GM19395 (cell line): ENCODE measurements at regions not wholly inside any gene's neighbourhood (a gene's known extent, or its start where the extent isn't known, plus 50 kb on each side); places are given as distances from the start of the nearest gene placed in this dataset.
"Not testable (repeated sequence)": the region's sequence is repeated elsewhere in the genome, so short reads cannot be mapped to it uniquely, and the experiment has no call there.

Experiments used
- ATAC-seq: cut with Tn5 transposase; IDR thresholded peaks from one replicate; pipeline ENCODE4 v1.9.1; 2021; ENCODE audit warnings: mild to moderate bottlenecking, moderate library complexity; ENCODE audit not compliant: unreplicated experiment

DNA sequence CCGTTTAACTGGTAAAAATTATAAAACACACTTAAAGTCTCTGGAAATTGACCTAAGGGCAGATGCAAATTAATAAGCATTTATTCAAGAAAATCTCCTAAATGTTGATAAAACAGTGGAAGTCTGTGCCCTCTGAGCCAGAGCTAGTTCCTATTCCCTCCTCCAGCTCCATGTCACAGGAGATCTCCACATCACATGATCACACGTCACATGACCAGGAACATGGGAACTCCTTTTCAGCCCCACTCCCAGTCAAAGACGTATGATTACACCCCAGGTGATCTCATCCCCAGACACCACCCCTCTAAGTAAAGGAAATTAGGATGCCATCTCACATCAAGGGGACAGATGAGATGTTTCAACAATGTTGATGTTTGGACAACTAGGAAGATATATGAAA is 237.7 kb upstream of the FRG1 start:
- not testable (repeated sequence) for ATAC-seq

DNA sequence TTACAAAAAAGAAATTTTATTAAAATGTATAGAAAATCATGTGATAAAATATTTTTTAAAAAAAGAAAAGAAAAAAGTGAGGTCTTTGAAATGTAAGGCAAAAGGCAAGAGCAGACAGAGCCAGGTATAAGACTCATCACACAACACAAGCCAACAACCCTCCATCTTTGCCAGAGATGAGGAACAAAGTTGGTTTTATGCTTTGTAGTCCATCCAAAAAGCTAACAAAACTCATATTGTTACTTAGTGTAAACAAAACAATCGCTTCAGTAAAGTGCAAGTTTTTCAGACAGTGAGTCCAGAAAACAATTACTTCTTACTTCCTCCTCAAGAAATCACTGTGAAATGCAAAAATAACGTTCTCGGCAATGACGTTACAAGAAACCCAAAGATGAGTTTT is 233.9 kb upstream of the FRG1 start:
- ATAC-seq = not testable (repeated sequence)

GRCh38 chr4:189707227-189707626 is 233.4 kb upstream of the FRG1 start:
- not testable (repeated sequence) for ATAC-seq

GRCh38 chr4:189711956-189712355 is 228.7 kb upstream of the FRG1 start:
- ATAC-seq = not testable (repeated sequence)

DNA sequence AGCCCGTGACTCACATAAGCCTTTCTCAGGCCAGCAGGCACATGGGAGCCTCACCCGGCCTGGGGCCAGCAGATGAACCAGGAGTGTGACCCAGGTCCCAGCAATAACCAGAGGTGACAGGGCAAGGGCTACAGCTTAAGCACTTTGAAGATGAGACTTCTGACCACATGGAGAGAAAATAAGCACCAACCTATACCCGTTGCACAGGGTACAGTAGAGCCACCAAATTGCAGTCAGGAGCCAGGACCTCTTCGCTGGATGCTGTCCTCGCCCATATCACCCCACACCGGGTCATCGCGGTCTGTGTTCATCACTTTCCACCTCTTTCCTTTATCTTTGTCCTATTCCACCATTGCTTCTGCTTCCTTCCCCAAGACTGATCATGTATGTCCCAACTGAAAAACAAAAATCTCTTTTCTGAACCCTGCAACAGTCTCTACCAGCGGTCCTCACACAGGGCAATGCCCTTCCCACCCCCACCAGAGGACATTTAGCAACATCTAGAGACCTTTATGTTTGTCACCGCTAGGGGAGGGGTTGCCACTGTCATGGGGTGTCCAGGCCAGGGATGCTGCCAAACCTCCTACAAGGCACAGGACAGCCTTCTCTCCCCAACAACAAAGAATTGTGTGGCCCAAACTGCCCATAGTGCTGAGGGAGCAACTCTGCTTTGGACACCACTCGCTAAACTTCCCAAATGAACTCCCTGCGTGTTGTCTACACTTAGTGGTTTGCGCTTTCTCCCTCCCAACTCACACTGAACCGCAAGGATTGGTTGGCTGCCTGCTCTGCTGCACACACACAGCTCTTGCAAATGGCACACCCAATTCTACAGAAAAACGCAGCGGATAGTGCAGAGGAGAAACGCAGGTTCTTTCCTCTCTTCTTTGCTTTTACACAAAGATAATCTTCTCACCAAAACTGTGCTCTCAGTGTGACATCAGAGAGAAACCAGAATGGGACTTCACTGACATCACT is 219.4 kb upstream of the FRG1 start:
- ATAC-seq = not testable (repeated sequence)

DNA sequence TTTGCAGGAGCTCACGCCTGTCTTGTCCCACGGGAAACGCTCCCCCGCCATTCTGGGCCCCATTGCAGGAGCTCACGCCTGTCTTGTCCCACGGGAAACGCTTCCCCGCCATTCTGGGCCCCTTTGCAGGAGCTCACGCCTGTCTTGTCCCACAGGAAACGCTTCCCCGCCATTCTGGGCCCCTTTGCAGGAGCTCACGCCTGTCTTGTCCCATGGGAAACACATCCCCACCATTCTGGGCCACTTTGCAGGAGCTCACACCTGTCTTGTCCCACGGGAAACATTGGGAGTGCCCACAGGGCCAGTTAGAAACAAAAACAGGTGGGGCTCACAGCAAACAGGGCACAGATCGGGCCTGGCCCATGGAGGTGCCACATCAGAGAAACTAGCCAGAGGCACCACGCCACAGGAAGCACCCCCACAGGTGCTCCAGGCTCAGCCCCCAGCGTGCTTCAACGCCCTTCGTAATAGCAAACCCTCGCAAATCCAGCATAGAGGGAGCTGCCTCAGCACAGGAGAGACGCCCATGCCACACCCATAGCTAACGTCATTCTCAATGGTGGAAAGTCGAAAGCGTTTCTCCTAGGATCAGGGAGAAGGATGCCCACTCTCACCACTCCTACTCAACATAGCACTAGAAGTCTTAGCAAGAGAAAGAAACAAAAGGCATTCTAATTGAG is 218.2 kb upstream of the FRG1 start:
- not testable (repeated sequence) for ATAC-seq

GRCh38 chr4:189727982-189728638 is 212.6 kb upstream of the FRG1 start:
- ATAC-seq = not testable (repeated sequence)

GRCh38 chr4:189731989-189732388 is 208.7 kb upstream of the FRG1 start:
- not testable (repeated sequence) for ATAC-seq

- ATAC-seq = not testable (repeated sequence)
Observed at GRCh38 chr4:189733507-189733906, 207.2 kb upstream of the FRG1 start.

DNA sequence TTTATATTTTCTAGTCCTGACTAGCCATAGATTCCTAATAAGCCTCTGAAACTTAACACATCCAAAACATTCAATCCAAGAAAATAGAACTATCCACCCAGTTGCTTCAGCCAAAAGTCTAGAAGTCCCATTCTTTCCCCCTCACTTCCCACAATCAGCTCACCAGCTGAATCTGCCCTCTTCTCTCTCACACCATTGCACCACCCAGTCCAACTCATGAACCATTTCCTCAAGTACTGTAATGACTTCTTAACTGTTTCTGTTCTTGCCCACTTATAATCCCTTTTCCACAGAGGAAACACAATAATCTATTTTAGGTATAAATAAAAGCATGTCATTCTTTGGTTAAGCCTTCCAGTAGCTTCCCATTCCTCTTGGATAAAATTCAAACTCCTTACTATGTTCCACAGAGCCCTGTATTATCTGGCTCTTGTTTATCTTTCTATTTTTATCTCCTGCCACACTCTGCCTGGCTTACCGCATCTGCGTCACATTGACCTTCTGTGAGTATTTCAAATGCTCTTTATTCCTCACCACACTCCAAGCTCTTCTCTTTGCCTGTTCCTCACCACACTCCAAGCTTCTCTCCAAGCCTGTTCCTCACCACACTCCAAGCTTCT is 205.9 kb upstream of the FRG1 start:
- ATAC-seq = not testable (repeated sequence)

GRCh38 chr4:189736656-189737055 is 204.0 kb upstream of the FRG1 start:
- ATAC-seq = not testable (repeated sequence)

DNA sequence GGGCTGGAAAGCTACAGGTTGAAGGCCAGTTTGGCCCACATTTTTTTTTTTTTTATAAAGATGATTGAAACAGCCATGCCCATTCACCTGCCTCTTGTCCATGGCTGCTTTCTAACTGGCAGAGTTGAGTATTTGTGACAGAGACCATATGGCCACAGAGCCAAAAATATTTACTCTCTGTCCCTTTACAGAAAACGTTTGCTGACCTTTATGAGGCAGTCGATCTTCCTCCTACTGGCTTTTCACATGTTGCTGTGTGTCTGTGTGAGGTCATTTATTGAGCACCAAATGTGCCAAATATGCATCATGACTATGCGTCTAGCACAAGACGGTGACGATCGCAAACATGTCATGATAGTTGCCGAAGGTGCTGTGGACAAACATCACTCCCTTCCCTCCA is 200.6 kb upstream of the FRG1 start:
- not testable (repeated sequence) for ATAC-seq

- ATAC-seq = no peak
Observed at GRCh38 chr4:189740873-189741272, 199.8 kb upstream of the FRG1 start.

DNA sequence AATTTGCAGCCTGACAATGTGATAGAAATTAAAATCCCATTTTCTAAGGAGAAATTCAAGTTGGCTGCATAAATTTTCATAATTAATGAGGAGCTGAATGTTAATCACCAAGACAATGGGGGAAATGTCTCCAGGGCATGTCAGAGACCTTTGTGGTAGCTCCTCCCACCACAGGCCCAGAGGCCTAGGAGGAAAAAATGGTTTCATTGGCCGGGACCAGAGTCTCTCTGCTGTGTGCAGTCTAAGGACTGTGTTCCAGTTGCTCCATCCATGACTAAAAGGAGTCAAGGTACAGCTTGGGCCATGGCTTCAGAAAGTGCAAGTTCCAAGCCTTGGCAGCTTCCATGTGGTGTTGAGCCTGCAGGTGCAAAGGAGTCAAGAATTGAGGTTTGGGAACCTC is 187.6 kb upstream of the FRG1 start:
- not testable (repeated sequence) for ATAC-seq

GRCh38 chr4:189763583-189763982 is 177.1 kb upstream of the FRG1 start:
- no peak for ATAC-seq

GRCh38 chr4:189765301-189765700 is 175.4 kb upstream of the FRG1 start:
- no peak for ATAC-seq

- no peak for ATAC-seq
Observed at GRCh38 chr4:189765736-189766135, 174.9 kb upstream of the FRG1 start.

GRCh38 chr4:189767941-189768340 is 172.7 kb upstream of the FRG1 start:
- ATAC-seq = no peak

DNA sequence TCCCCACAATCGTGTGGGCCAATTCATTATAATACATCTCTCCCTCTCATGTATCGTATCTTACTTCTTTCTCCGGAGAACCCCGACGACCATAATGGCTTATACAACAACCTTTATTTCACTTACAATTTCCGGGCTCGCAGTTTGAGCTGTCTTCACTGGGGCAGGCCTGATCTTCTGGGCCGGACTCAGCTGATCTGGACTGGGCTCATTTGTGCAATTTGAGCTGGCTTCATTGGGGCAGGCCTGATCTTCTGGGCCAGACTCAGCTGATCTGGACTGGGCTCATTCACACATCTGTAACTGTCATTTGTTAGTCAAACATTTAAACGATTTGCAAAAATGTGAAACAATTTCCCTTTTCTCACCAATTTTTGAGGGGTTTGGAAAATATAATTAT is 171.5 kb upstream of the FRG1 start:
- ATAC-seq = no peak

DNA sequence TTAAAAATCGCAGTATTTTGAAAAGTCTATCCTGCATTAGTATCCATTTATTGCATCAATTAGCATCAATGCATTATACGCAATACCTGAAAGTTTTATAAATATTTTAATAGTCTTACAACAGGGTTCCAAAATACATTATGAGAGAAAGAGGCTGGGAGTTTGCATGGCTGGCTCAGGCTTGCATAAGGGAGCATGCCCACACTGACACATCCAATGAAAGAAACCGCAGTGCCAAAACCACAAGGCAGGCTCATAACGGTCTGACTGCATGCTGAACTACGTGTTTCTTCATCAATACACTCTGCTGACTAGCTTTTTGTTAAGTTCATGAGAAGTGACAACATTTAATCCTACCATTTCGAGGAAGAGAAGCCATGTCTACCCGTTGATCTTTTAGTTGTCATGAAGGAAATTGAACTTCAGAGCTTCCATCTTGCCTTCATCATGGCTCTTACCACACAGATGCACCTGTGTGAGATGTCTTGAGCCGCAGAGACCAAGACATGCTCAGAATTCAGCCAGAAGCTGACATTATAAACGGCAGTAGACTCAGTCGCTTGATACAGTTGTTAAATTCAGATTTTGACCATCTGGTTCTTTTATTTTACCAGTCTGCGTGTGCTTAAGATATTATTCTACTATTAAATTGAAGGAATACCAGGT is 168.8 kb upstream of the FRG1 start:
- no peak for ATAC-seq
